ENCODE measurements at regions not wholly inside any gene's neighbourhood (a gene's known extent, or its start where the extent isn't known, plus 50 kb on each side); places are given as distances from the start of the nearest gene placed in this dataset.

DNA sequence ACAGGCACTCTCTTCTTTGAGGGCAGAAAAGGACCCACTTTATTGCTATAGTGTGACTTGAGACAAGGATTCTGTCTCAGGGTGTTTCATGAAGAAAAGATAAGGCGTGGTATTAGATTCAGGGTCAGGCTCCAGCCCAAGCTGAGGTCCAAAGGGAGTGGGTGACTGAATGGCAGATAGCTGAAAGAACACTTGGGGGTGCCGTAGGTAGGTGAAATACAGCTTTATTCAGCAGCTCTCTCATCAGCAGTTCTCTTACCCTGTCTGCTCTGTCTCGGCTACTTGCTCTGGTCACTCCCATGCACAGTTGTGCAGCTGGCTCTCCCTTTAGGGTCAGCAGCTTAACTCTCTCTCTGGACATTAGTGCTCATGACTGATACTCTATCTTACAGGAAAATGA is 379.9 kb downstream of the LPIN1 start:
- DNase-seq = no peak

DNA sequence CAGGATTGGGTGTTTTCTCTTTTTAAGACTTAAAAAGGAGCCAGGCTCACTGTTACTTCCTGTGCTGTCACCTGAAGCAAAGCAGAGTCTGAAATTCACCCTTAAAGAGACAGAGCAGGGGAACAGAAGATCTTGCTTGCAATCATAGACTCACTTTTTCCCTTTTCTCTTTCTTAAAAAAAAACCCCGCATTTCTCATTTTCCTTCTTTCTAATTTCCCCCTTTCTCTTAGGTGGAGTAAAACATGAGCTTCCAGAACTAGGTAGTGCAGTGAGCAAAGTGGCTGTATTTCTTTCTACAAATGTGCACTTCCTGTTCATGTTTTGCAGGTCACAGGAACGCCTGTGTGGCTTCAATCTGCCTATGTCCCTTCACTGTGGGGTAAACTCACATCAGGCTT is 381.2 kb downstream of the LPIN1 start:
- no peak for DNase-seq

DNA sequence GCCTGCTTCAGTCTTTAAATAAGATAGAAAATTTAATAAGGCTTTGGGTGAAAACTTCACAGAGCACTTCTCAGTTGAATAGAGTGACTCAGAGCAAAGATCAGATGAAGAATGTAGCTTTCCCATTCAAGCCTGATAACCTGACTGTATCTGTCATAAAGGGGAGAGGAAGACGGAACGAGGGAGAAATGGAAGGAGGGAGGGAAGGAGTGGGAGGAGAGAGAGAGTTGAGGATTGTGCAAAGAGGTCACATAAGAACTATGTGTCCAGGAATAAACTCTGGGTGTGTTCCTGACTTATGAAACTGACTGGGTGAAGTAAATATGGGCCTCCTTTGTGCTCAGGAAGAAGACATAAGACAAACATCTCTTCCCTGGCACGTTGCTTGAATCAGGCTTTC is 385.5 kb downstream of the LPIN1 start:
- no peak for DNase-seq

DNA sequence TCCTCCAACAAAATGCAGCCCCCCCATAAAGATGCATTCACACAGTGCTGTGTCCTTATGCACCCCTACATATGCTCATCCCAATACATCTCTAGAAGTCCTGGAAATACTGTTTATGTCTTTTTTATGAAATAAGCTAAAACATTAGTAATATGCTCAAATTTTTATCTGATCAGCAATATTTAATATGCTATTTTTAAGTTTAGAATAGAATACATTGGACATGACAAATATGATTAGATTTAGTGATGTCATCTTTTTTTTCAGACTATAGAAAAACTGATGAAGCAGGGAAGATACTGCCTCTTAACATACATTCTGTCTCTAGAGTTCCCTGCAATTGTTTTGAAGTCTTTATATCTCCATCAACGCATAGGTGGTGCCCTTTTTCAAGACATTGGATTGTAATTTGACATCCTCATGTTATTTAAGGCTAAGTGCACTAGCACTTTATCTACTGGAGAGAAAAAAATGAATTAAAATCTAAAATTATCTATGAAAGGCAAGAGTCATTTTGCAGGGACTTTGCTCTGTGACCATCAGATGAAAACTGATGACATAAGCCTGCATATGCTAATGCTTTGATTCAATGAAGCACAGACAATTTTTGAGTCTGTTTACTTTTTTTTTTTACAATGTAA is 395.3 kb downstream of the LPIN1 start:
- DNase-seq = no peak

DNA sequence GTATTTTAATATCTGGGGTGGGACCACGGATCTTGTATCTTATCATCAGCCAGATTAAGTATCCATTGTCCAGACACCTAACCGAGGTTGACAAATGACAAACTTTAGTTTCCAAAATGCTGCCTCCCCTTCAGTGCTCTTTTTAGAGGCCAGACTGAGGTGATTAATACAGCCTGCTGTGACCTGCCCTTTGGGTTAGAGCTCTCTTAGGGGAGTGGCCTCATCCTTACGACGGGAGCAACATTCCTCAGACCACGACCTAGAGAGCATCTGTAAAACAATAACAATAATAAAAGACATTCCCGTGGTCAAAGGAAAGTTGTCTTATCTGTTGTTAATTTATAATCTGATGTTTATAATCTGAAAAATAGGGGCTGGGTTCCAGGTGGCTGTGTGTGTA is 405.3 kb downstream of the LPIN1 start:
- DNase-seq = no peak

DNA sequence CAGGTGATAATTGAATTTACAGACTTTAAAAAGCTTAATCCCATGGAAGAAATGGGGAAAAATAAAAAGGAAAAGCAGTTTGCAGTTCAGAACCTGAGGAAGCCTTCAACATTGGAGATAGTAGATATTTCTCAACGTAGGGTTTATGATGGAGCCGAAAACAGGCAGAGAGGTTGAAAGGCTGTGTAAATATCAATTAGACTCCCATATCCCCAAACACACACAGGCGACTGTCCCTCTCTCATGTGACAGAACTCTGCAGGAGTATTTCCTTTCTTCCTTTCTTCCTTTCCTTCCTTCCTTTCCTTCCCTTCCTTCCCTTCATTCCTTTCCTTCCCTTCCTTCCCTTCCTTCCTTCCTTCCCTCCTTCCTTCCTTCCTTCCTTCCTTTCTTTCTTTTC is 406.5 kb downstream of the LPIN1 start:
- DNase-seq = no peak

DNA sequence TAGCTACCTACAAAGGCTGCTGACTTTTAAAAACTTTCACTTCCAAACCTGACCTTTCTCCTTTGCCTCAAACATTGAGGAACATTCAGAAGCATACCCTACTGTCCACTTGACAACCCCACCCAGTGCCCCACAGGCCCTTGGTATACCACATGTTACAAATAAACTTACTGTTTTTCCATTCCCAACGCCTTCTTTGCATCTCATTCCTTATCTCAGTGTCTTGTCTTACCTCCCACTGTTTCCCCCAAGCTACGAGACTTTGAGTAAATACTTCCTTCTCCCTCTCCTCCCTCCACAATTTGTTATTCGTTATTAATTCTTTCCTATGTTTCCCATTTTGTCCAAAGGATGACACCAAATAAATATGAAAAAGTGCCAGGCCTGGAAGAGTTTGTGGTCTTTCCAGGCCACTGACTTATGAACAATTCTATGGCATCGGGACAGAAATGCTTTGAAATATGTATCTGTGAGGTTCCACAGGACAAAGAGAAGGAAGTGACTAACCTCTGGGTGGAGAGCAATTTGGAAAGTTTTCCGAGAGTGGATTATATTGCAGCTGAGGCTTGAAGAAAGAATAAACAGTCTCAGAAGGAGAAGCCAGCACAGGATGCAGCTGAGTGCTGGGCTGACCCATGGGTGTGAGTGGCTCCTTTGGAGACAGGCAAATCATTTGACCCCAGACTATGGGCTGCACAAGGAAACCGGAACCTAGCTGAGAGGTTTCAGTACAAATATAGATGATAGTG is 409.0 kb downstream of the LPIN1 start:
- DNase-seq = no peak

DNA sequence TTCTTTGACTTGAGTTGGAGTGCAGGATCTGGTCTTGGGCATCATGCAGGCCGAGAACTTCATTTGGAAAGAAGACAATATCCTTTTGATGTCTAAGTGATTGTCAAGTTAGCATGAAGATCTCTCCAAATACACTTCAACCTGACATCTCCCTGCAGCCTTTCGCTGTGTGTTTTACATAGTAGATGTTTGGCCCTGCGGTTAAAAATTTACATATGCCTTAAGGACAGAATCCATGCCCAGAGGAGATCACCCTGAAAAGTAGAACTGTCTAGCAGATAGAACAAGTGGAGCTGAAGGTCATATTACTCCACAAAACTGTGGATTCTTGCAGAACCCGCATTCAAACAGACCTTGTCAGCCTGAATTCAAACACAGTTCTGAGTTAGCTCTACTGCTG is 409.9 kb downstream of the LPIN1 start:
- no peak for DNase-seq

DNA sequence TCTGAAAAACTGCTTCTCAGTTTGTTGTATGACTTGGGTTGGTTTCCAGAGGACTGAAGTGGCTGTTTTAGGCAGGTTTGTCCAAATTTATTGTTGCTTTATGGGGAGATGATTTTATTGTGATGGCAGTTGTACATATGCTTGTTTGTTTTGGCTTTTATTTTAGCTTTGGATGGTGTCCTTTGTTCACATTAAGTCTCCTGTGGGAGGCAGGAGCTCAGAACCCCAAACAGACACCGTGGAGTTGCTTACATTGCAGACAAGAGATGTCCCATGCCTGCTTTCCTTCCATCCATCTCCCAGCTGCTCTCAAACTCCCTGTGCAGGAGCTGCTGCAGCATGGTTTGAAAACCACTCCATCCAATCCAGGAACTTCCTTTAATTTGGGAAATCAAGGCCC is 414.7 kb downstream of the LPIN1 start:
- no peak for DNase-seq

DNA sequence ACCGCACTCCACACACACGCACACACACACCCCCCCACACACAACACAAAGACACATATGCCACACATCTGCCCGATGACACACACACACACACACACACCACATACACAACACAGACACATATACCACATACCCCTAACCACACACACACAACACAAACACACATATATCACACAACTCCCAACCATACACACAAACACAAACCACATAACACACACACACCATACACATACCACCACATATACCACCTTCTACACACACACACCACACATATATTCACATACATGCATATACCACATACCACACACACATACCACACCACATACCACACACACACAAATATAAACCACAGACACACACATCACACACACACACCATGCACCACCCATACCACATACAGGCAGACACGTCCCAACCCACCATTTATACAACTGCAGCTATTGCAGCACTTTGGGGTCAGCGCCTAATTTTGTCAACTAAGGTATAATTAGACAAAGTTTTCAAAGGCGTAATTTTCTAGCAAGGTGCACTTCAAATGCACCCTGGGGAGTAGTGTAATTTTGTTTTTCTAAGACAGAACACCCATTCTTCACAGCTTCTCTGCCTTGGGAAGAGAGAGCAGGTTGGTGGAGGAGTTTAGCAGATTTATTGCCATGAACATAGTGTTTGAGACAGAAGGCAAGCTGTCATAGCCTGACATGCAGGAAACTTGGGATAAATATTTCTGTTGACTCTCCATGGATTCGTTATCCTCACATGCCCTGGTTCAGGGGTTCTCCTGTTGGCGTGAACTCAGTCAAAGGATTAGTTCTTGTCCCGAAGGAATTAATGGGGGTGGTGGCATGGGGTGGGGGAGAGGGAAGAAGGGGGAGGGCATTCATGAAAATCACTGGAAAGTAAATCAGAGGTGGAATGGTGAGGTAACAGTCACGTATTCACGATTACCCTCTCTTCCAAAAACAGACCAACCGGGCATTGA is 416.1 kb downstream of the LPIN1 start:
- DNase-seq = no peak

DNA sequence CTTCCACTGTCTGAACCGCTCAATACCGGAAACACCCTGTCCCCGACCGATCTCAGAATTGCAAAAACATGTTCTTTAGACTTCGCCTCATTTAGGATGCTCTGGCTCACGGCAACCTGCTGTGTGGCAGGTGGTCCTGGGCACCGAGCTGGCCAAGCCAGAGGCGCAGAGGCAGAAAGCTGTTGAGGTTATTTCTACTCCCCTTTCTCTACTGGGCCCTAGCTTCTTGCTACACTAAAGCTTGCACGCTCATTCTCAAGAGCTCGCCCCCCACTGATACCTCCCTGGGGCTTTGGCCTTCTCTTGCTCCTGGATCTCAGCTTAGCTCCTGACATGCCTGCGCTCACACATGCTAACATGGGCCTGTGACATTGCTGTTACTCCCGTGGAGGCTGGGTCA is 417.4 kb downstream of the LPIN1 start:
- no peak for DNase-seq

DNA sequence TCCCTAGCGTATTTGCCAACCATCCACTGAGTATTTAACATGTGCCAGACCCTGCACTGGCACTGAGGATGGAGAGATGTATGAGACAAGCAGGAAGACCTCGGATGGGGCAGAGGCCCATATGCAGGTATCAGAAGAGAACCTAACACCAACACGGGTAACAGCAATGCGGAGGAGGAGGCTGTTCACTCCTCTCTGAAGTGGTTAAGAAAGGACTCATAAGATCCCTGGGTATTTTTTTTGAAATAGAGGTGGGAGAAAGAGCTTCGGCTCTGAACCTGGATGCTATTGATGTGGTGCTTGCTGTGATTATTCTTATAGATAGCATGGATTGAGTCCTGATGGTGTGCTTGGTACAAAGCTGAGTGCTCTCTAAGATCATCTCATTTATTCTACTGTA is 418.3 kb downstream of the LPIN1 start:
- DNase-seq = no peak

DNA sequence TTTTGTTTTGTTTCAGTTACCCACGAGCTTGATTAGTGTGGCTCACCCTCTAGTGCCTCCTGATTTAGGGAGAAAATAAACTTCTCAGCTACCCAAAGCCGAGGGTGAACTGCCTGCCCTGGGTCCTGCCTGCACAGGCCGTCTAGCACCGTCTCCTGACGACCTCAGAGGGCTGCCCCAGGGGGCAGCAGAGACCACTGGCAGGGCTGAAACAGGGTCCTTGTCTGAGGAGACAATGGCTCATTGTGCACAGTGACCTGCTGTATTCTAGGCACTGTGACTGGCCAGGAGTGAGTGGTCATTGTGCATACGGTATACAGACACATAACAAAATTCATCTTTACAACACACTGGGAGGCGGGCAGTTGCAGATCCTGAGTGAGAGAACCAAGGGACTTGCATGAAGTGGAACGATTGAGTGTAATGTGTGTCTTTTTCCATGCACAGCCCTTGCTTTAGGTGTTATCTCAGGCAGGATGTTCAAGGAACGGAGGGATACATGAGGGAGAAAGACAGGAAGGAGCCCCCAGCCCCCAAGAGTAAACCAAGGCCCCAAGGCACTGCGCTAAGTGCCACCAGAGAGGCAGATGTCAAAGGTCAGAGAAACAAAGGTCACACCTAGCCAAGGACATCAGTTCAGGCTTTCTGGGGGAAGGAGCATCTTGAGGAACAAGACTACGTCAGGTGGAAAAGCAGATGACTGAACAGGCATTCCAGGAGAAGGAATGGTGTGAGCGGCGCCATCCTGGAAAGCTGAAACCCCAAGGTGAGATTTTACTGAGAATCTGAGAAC is 421.3 kb downstream of the LPIN1 start:
- no peak for DNase-seq

DNA sequence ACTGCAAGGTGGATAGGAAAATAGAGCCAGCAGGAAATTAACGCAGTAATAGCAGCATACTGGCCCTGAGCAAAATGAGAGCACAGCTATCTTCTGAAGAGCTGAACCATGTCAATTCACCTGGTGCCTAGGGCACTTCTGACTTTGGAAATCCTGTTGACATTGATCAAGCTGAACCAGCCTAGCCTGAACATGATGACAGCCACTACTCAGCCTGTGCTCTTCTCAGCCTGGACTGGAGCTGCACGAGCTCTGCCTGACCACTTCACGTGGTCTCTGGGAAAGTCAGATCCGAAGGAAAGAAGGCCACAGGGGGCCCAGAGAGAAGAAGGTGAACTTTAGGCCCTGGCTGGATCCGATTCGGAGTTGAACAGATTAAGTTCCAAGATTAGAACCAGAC is 421.9 kb downstream of the LPIN1 start:
- peak; percentile 15 for DNase-seq

DNA sequence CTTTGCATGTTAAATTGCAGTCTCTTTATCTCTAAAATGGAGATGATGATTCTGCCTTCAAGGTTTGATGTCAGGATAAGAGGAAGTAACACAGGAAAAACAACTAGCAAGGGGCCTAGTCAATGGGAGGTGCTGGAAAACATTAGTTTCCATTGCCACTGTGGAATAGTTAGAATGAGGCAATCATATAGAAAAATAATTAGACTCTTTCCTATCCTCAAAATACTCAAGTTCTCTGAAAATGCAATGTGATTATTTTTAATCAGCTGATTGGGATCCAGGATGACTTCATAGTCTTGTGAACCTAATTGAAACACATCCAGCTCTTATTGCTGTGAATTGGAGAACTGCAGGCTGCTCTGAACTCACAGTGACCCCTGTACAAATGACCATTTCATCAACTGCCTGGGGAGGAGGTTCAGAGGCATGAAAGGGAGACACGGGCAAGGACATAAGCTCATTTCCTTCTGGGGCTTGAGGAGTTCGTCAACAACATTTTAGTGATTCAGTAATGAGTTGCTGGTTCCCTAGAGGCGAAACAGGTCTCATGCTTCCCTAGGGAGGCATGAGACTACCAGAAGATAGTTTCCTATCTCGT is 422.5 kb downstream of the LPIN1 start:
- no peak for DNase-seq

DNA sequence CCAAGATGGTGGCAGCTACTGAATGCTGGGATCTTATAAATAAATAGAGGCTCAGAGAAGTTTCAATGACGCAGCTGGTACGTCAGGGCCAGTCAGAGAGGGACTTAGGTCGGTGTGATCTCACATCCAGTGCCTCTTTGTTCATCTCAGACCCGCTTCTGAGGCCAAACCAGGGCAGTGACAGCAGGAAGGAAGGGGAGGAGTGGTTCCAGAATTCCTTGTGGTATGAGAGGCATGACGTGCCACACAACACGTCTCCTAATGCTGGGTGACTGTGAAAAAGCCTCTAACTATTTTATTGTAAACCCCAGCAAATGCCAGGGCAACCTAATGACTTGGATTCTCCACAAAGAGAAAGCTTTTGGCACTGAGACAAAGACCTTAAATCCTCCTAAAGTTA is 423.3 kb downstream of the LPIN1 start:
- no peak for DNase-seq

DNA sequence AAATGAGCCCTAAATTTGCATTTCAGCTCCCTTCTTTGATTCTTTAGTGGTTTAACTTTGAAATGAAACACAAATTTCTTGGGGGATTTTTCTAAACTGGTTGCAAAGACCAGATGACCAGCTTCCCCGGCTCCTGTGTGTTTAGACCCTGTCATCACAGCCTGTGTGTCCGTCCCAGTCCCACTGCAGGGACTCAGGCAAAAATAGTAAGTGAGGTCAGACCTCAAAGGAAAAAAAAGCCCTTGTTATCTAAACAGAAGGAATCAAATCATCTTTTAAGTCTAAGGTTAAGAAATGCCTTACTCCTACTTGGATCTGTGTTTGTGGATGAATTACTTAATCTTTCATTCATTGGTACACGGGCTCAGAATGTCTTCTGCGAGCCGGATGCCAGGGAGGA is 423.7 kb downstream of the LPIN1 start:
- no peak for DNase-seq

DNA sequence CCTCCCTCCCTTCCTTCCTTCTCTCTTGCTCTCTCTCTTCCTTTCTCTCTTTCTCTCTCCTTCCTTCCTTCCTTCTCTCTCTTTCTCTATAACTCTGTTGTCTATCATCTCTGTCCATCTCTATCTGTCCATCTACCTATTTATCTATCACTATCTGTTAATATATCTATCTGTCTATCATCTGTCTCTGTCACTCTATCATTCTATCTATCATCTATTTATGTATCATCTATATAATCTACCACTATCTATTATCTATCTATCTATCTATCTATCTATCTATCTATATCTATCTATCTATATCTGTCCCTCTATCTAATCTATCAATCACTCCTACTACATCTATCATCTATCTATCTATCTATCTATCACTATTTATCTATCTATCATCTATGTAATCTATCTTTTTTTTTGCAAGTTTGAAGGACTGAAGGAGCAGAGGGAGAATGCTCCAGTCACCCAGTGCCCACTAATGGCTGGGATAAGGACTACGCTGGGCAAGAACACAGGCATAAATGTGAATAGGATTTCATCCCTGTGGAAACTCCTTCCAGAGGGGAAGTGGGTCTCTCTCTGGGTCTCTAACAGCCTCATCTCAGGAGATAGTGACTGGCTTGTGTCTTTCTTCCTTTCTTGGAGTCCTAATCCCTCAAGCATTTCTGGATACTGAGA is 427.0 kb downstream of the LPIN1 start:
- DNase-seq = no peak

DNA sequence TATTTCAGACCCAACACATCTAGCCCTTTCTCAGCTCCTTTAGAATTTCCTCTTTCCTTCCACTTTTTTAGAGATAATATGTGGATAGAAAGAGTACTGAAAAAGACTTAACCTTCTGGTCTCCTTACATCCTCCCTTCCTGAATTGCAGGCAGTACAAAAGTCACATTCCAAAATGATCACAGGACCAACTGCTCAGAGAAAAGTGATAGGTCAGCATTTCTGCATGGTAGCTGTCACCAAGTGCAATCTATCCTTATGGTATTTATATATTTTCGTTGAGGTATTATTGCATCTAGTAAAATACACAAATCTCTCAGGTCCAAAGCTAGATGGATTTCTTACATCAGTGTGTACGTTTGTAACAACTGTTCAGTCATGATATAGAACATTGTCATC is 427.5 kb downstream of the LPIN1 start:
- DNase-seq = no peak

DNA sequence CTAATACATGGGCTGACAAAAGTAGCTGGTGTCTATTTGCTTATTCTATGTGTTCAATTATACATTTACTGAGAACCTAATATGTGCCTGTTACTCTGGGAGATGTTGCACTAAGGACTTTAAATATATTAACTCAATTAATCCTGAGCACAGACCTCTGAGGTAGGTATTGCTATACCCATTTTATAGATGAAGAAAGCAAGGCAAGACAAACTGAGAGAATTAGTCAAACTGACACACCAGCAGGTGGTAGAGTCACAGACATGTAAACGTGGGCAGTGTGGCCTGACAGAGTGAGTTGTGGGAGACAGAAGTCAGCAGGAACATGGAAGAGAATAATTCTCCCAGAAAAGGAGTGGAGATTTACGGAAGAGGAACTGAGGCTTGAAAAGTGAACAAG is 428.9 kb downstream of the LPIN1 start:
- no peak for DNase-seq

DNA sequence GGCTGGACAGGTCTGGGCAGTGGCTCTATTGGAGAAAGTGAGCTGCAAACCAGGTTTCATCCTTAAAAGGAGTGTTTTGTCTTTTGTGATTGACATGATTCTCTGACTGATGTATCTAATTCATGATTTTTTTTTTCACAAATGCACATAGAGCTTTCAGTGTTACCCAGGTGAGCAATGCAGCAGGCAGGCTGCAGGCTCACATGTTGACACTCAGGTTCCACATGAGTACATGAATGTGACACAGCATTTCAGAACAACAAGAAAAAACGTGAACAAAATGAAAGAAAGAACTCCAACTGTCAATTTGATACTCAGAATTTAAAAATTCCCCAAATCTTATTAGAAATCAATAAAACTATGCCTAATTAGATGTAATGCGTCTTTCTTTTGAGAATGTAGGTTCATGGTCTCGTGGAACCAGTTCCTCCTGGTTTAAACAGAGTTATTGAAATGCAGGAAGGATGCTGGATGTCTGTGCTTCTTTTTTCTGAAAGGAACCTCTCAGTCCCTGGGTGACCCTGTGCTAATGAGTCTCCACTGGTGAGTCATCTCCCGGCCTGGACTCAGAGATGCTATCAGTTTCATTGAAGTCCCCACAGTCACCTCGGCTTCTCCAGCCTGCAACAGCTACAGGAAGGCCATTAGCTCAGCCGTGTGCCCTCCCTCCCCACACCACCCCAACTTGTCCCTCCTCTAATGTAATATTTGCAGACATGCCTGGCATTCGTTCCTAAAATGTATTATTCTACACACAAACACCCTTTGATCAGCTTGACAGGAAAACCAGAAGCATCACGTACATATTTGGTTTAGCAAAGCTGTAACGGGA is 430.4 kb downstream of the LPIN1 start:
- DNase-seq = peak; percentile 10

All from NCI-H510A (cell line).